Urothelium cell line (cell line): ENCODE measurements at regions not wholly inside any gene's neighbourhood (a gene's known extent, or its start where the extent isn't known, plus 50 kb on each side); places are given as distances from the start of the nearest gene placed in this dataset.
"Not testable (repeated sequence)": the region's sequence is repeated elsewhere in the genome, so short reads cannot be mapped to it uniquely, and the experiment has no call there.

Experiments used
- DNase-seq: peaks from one replicate; pipeline ENCODE4 v3.0.0; 2011; ENCODE audit warnings: low spot score, mixed read lengths
- FAIRE-seq: peaks from 2 replicates; lab custom pipeline; 2011; peaks lifted over from hg19 to GRCh38; lab: Jason Lieb, UNC

DNA sequence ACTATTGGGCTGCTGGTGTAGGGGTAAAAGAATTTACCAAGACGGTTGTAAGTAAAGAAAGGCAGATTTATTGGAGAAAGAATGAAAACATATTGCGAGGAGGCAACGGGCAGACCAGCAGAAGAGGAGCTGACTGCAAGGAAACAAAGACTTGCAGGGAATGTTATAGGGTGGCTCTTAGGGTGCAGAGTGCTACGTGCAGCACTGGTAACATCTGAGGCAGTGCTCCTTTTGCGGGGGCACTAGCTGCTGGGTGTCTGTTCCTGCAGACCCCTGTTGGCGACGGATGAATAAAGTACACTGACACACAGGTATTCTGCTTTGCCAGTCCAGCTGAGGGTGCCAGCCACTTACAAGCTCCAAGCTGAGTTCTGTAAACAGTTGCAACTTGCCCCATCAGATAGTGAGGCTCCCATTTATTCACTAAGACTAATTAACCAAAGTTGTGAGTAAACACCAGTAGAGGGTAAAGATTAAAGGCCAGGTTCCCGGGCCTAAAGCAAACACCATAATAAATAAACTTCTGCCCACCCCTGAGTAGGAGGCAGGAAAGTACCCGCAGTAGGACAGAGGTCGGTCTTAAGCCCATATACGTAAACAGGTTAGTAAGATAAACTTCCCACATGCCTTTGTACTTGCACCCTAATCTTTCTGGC is 140.2 kb upstream of the KCNK1 start:
- no peak for FAIRE-seq

DNA sequence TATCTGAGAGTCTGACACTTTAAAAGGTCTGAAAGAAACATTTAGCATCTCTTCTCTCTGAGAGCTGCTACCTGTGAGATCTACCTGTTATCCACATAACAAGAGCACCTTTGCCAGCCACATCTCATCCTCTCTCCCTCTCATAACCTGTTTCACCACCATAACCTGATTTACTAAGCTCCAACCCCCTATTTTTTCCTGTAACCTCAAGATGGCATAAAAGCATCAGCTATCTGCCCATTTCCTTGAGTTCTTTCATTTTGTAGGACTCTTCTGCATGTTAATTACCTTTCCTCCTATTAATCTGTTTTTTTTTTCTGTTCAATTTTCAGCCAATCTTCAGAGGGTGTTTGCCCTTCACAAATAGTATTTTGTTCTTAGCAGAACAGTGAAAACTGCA is 136.5 kb upstream of the KCNK1 start:
- DNase-seq (no peak), FAIRE-seq (no peak)

More for the DNA sequence above, 140.2 kb upstream of the KCNK1 start:
- DNase-seq = no peak

DNA sequence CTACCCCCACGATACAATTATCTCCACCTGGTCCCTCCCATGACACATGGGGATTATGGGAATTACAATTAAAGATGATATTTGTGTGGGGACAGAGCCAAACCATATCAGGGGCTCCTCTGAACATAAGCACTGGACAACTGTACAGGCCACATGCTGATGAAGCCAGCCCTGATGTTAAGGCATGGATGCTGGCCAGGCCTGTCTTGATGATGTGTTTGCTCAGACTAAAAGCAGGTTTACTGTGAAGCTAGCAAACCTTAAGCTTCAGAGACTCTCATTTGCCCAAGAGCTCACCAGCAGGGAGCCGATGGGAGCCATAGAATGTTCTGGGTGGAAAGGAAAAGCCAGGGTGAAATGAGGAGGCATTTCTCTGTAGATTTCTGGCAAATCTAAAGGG is 135.3 kb upstream of the KCNK1 start:
- DNase-seq = no peak
- FAIRE-seq = no peak

DNA sequence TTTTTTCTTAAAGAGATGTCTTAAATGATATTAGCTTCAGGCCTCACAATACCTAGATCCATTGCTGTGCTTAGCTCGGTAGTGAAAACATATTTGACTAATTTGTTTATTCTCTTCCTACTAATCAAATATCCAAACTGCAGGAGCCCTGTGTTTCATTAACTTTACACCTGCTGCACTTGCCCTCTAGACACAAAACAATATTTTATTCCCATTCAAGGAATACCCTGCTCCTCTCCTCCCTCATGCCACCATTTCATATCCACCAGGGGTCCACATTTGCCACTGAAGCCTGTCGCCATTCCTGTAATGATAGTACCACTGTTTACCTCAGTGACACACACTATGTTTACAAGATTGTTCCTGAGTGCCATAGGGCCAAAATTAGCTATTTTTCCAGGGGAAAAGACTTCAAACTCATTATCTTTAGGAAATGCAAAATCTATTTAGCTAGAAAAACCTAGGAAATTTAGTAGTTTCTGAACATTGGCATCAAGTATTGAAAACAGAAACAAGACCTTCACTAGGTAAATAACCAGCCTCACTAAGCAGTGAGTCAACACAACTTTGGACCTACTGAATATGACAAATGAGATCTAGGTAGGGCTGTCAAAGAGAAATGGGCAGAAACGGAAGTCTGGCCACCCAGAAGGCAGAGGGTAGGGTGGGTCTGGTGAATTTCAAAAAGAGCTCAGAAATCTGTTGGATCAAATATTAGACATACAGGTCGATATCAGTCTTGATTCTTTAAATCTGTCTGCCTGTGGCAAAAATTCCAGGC is 134.6 kb upstream of the KCNK1 start:
- FAIRE-seq (no peak), DNase-seq (no peak)

DNA sequence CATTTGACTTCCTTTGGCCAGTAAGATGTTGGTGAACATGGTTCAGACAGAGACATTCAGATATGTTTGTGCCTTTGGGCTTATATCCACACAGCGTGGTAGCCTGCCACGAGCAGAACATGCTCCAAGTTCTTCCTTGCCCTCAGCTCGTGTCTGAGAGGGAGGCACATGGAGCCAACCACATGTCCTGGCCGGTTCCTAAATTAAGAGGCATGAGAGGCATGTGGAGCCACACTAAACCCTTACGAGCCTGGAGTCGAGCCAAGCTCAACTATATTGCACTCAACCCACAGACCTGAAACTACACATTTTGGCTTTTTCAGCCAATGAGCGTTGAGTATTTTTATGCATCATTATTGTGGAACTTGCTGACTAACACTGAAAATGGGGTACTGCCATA is 133.7 kb upstream of the KCNK1 start:
- peak; percentile 23 for FAIRE-seq
- no peak for DNase-seq

DNA sequence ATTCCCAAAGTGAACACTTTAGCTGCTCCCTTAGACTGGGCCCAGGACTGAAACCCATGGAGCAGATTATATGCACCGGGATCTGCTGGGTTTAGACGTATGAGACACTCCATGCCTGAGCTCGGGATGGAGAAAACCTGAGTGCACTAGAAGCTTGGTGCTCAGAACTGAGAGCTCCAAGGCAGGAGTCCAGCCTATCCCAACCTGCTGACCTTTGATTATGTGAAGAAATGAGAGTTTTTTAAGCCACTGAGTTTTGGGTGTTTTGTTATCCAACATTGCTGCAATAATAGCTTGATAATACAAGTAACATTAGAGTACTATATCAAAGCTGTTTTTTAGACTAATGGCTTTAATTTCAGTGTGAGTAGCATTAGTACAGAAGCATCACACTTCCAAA is 131.5 kb upstream of the KCNK1 start:
- DNase-seq = no peak
- FAIRE-seq = no peak

DNA sequence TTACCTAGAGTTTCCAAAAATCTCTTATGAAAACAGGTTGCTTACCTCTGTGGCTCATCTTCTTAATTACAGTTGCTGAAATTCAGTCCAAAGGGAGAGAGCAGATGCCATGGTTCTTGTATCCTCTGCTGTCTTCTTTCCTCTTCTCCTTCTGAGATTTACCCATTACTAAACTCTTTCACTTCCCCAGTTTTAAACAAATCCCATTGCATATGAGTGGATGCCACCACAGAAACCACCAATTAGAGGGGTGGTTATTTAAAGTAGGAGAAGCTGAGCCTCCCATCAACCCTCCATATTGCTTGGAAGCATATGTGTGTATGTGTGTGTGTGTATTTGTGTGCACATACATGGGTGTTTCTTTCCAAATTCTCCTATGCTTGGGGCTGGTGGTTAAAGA is 128.5 kb upstream of the KCNK1 start:
- no peak for FAIRE-seq
- DNase-seq = no peak

DNA sequence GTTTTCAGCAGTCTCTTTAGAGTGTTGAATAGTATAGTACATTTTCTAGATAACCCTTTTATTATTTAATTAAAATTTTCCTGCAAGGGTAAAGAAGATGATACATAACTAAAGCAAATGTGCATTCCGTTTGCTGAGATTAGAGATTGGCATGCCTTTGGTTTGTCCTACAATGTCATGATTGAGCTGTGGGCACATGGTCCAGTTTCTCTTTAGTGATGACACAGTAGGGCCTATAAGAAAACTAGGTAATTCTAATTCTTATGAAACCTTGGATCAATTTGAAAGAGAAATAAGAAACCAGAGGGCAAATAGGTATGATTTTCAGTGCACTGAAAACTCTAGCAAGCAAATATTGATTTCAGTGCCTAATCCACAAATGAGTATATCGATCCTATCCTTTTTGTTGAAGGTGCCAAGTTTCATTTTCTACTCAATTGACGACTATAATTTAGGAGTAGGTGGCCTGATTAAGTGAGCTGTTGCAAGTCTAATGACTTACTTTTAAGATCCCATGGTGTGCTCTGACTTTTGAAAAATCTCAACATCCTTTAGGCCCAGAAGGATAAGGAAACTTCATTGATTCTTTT is 128.0 kb upstream of the KCNK1 start:
- DNase-seq = no peak
- no peak for FAIRE-seq

DNA sequence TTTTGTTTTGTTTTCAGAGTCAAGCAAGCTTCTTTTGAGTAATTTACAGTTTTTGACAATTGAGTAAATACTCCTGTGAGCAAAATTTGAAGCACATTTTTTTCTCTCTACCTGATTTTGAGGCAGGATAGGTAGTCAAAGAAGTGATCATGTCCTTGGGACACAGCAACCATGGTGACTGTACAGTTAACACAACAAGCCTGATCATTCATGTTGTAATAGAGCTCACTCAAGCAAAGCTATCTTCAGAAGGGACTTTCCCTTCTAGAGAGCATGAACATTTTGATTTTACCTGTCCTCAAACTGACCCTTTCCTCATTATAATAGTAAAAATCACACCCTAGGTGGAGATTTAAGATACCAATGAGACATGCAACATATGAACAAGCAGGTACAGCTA is 126.5 kb upstream of the KCNK1 start:
- no peak for DNase-seq
- no peak for FAIRE-seq

DNA sequence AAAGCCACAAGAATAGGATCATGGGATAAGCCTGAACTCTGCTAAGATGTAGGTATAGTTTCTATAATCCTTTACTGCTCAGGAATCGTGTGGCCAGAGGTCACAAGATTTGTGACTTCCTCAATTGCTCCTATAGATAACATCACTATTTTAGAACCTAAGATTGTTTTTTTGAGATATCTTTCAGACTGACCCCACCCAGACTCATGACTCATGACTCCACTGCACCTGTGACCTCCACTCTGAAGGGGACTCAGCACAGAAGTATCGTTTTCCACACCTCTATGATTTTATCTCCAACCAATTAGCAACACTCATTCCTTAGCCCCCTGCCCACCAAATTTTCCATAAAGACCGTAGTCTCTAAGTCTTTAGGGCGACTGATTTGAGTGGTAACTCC is 124.5 kb upstream of the KCNK1 start:
- DNase-seq (no peak), FAIRE-seq (no peak)

DNA sequence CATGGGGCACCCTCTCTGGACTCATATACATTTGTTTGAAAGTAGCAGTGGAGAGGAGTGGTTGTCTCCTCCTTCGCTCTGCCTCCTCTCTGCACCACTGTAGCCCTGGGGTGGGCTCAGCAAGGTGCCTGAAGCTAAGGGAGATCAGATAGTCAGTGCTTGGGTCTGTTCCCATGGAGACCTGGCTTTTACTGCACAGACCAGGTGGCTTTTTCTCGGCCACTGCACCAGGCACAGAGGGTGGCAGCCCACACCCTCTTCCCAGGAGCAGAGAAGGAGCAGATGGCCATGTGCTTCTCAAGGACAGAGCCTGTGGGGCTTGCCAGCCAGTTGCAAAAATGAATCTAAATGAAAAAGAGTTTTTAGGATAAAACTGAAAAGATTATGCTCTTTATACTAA is 123.4 kb upstream of the KCNK1 start:
- FAIRE-seq (no peak), DNase-seq (no peak)

DNA sequence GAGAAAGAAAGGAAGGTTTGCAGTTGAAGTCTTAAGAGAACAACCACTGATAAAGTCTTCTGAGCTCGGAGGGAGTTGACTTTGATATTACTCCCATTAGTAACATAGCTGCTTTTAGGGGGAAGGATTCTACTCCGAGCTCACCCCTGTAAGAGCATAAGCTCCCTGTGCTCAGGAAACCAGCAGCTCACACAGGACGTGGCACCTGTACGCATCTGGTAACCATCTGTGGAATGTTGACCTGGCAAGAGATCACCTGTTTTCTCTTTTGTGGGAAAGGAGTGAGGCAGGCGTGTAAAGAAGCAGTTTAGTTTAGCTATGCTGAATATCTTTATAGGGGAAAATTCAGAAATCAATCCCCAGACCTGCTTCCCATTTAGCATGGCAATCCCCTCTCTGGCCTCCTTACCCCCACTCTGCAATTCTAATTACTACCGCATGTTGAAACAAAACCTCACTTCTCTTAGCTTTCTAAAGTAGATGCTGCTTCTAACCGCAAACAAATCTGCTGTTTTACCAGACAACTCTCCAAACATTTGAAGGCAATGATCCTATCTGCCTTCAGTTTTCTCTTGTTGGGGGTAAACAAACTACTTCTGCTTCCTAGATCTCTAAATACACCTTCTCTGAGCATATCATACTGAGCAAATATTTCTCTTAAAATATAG is 121.8 kb upstream of the KCNK1 start:
- FAIRE-seq (no peak), DNase-seq (no peak)

DNA sequence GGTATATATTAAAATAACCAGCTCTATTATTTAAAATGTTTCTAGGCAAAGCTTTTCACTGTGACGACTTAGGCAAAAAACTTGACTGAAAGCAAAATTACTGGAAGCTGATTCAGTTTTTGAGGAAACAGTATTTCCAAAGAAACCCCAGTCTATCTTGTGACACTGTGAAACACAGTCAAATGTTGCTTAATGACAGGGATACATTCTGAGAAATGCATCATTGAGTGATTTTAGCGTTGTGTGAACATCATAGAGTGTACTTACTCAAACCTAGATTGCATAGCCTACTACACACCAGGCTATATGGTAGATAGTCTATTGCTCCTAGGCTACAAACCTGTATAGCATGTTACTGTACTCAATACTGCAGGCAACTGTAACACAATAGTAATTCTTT is 116.9 kb upstream of the KCNK1 start:
- no peak for DNase-seq
- no peak for FAIRE-seq

DNA sequence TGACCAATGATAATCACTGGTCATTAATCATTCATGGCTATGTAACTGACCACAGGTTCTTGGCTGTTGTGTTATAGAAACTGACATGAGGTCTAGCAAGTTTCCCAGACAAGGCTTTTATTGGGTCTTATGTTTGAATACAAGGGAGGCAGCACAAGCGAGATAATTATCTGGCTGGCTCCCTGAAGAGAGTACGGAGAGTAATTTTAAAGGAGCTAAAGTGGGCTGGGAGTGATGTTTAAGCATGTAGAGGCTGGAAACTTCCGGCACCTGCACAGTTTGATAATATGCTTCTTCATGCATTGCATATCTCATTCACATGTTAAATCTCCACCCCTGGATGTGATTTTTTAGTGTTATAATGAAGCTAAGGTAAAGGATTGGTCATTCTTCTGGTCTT is 116.2 kb upstream of the KCNK1 start:
- no peak for DNase-seq
- no peak for FAIRE-seq

DNA sequence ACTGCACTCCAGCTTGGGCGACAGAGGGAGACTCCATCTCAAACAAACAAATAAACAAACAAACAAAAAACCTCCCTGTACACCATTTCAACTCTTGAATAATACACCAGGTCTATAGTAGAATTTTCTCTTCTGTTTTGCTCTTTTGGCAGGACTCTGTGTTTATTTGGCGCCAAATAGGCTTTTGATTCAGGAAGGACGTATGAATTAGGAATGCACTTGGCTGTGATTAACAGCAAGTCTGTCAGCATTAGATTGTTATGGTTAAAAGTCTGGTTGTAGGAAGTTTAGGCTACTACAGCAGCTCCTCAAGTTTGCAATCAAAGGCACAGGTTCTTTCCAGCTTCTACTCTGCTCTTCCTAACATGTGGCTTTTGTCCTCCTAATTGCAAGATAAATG is 113.8 kb upstream of the KCNK1 start:
- FAIRE-seq (no peak), DNase-seq (no peak)

DNA sequence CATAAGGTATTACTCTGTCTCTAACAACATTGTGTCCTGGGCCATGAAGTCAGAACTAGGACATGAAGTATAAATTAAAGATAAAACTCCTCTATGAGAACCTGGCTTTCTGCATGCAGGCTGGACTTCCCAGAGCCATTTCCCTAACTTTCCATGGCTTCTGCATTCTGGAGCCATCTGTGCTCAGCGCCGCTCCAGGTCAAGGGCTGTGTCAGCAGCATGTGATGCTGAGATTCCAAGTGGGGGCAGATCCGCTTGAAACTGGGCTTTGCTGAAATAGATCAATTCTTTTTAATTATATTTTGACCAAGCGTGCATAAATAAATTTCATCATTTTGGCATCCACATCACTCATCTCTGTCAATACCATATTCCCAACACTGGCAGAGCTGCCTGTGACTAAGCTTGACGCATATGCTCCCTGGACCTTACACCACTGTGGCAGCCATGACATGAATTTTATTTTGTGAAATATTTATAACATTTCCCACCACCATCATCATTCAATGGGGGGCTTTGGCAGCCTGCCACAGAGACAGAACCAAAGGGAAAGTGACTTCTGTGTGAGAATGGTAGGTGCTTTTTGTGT is 110.4 kb upstream of the KCNK1 start:
- no peak for DNase-seq
- no peak for FAIRE-seq

DNA sequence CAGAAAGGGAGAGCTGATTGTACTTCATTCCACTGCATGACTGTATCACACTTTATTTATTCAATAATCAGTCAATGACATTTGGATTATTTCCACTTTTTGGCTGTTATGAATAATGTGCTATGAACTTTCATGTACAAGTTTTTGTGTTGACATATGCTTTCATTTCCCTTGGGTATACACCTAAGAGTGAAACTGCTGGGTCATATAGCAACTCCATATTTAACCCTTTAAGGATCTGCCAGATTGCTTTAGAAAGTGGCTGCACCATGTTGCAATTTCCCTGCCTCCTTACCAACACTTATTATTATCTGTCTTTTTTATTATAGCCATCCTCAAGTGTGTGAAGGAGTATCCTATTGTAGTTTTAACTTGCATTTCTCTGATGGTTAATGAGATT is 108.8 kb upstream of the KCNK1 start:
- DNase-seq (no peak), FAIRE-seq (no peak)

DNA sequence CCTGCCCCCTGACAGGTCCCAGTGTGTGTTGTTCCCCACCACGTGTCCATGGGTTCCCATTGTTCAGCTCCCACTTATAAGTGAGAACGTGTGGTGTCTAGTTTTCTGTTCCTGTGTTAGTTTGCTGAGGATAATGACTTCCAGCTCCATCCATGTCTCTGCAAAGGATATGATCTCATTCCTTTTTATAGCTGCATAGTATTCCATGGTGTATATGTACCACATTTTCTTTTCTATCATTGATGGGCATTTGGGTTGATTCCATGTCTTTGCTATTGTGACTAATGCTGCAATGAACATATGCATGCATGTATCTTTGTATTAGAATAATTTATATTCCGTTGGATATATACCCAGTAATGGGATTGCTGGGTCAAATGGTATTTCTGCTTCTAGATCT is 108.0 kb upstream of the KCNK1 start:
- not testable (repeated sequence) for FAIRE-seq, DNase-seq

DNA sequence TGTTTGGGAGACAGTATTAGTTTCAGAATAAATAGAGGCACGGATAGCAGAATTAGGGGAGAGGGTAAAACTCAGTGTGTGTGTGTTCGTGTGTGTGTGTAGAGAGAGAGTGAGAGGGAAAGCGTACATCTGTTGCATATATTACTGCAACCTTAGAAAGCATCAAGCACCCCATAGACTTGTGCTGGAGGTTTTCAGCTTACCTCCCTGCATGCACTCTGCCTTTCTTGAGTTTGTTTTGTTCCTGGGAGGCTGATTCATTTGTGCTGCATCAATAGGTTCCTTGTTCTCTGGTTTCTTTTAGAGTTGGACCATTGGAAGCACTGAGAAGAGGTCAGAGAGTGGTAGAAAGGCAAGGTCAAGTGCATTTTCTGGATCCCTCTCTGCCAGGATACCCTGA is 104.4 kb upstream of the KCNK1 start:
- no peak for DNase-seq

DNA sequence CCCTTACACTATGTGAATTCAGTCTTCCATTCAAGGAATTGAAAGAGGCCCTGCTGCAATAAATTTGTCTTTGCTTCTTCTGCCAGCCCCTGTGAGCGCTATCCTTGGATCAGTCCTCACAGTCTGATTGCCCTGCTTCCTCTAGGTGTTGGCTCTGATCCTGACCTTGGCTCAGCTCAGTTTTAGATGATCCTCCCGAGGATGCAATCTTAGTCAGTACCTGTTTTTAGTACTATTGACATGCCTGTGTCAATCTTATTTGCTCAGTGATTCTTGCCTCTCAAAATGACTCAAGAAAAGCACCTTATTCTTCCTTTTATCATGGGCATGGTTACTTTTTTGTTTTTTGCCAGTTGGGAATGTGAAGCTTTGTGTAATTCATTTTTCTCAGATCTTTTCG is 101.4 kb upstream of the KCNK1 start:
- FAIRE-seq = no peak
- DNase-seq = no peak

More for the DNA sequence above, 104.4 kb upstream of the KCNK1 start:
- FAIRE-seq = no peak

DNA sequence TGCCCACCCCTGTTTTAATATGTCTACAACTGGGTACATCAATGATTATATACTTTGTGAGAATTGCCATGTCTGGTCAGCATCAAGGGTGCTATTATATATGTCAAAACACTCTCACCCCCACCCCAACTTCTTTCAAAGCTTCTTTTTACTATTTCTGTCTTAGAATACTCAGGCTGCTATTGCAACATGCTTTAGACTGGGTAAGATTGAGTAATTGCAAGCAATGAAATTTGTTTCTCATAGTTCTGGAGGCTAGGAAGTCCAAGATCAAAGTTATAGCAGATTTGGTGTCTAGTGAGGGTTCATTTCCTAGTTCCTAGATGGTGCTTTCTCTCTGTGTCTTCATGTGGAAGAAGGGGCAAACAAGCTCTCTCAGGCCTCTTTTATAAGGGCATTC is 100.5 kb upstream of the KCNK1 start:
- DNase-seq (no peak), FAIRE-seq (no peak)
